ENCODE measurements at regions not wholly inside any gene's neighbourhood (a gene's known extent, or its start where the extent isn't known, plus 50 kb on each side); places are given as distances from the start of the nearest gene placed in this dataset.

DNA sequence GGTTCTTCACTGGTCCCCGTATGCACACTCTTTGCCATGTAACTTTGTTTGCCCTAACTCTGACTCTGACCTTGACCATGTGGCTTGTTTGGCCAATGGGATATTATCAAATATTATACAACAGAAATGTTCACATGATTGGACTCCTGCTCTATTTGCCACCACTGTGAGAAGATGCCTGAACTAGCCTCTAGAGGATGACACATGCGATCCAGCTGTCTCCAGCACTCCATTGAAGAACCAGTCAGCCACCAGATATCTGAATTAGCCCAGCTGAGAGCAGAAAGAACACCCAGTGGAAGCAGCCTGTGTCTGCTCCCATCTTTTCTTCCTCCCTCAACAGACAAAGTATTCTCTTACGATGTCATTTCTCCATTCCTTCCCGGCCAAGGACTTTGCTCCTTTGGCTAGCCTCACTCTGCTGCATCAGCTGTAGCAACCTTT is 412.1 kb downstream of the IRS1 start:
- 85 to 88% methylated on average over 4 of the region's 4 CpGs for WGBS, 2 donors
- Histone ChIP-seq H3K4me3 (no peak overlapping the region), H3K36me3 (no peaks in the 10 kb centered on the region), H3K27me3 (no peaks in the 10 kb centered on the region), H3K4me1 (no peaks in the 10 kb centered on the region), H3K27ac (no peak overlapping the region), H3K9me3 (no peaks in the 10 kb centered on the region)
- TF ChIP-seq, protein P1, sequence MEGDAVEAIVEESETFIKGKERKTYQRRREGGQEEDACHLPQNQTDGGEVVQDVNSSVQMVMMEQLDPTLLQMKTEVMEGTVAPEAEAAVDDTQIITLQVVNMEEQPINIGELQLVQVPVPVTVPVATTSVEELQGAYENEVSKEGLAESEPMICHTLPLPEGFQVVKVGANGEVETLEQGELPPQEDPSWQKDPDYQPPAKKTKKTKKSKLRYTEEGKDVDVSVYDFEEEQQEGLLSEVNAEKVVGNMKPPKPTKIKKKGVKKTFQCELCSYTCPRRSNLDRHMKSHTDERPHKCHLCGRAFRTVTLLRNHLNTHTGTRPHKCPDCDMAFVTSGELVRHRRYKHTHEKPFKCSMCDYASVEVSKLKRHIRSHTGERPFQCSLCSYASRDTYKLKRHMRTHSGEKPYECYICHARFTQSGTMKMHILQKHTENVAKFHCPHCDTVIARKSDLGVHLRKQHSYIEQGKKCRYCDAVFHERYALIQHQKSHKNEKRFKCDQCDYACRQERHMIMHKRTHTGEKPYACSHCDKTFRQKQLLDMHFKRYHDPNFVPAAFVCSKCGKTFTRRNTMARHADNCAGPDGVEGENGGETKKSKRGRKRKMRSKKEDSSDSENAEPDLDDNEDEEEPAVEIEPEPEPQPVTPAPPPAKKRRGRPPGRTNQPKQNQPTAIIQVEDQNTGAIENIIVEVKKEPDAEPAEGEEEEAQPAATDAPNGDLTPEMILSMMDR (IDR thresholded peaks at IDR 0.05): no peak
- intact Hi-C loops (cut with DNase I): no loop called here
- no peak for DNase-seq
- no peak for ATAC-seq

DNA sequence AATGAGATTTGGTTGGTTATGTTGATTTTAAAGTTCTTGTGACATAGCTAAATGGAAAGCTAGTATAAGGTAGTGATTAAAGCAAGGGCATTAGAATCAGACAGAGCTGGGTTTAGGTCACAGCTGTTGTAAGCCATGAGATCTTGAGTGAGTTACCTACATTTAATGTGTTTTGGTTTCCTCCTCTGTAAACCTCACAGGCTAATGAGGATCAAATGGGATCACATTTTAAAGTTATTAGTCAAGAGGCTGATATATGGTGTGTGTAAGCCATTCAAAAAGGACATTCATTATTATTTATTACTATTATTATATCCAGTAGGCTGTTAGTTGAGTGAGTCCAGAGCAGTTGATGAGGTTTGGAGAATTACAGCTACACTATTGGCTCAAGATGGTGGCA is 416.2 kb downstream of the IRS1 start:
- no peaks in the 10 kb centered on the region for H3K36me3 ChIP-seq
- no peak for DNase-seq
- intact Hi-C loops (cut with DNase I): no loop called here
- no peaks in the 10 kb centered on the region for H3K27me3 ChIP-seq
- H3K27ac ChIP-seq: no peak overlapping the region
- peaks cover 0 to 10% (median 0%) of the 10 kb centered on the region in 9 donors for H3K4me1 ChIP-seq
- no peak for ATAC-seq
- H3K4me3 ChIP-seq: no peak overlapping the region
- no peaks in the 10 kb centered on the region for H3K9me3 ChIP-seq
- TF ChIP-seq, protein P1 (IDR thresholded peaks at IDR 0.05): no peak

DNA sequence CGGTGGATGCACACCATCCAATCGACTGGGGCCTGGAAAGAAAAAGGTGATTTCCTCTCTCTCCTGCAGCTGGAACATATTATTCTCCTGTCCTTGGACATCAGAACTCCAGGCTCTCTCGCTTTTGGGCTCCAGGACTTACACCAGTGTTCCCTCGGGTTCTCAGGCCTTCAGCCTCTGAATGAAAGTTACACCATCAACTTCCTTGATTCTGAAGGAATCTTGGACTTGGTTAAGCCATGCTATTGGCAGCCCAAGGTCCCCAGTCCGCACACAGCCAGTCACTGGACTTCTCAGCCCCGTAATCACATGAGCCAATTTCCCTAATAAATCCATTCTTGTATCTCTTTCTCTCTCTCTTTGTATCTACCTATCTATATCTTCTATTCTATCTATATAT is 418.9 kb downstream of the IRS1 start:
- Histone ChIP-seq H3K9me3 (no peaks in the 10 kb centered on the region), H3K27ac (no peak overlapping the region), H3K4me3 (no peak overlapping the region), H3K36me3 (no peaks in the 10 kb centered on the region), H3K27me3 (no peaks in the 10 kb centered on the region), H3K4me1 (peaks cover 0 to 23% (median 0%) of the 10 kb centered on the region in 9 donors)
- ATAC-seq (peak in 7 of 8 donors; percentile 28 to 83 (median 51)), DNase-seq (peak in 1 of 2 donors; percentile 10)
- TF ChIP-seq, protein P1 (IDR thresholded peaks at IDR 0.05): no peak
- 83 to 84% methylated on average over 6 of the region's 6 CpGs for WGBS, 2 donors
- intact Hi-C loops (cut with DNase I): no loop called here

DNA sequence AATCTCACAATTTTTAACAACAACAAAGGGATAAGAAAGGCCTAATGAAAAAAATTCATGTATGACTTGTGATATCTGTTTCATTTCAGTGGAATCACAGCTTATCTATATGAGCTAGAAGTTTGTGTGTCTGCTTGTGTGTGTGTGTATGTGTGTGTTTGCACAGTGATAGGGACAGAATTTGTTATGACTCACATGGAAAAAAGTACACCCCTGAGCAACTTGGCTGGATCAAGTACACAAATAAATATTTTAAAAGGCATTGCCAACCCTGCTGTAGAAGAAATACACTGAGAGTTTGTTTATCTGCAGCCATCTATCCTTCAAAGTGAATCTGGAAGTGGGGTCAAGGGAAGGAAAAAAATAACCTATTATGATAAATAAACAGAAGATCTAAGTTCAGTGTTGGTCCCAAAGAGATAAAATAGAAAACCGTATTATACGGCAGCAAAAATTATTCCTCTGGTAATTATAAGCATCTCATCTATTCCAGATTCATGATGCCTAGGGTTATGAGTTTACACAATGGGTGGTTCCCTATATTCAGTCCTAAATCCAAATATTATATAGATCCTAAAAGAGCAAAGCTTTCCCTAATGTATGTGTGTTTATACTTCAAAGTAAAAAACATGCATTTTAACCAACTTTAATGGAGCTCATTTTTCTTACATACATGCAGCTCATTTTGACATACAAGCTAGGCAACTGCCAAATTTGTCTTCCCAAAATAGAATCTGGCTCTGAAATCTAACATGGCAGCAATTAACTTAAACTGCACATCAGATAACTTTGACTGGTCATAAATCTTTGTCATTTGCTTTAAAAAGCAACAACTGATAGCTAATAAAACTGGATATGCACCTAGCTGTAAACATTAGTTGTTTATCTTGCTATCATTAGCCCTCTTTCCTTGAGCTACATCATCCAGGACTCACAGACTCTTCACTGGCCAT is 420.6 kb downstream of the IRS1 start:
- Histone ChIP-seq H3K36me3 (no peaks in the 10 kb centered on the region), H3K27me3 (no peaks in the 10 kb centered on the region), H3K9me3 (no peaks in the 10 kb centered on the region), H3K4me1 (peaks cover 0 to 23% (median 0%) of the 10 kb centered on the region in 9 donors), H3K27ac (no peak overlapping the region), H3K4me3 (no peak overlapping the region)
- intact Hi-C loops (cut with DNase I): no loop called here
- no peak for ATAC-seq
- 75 to 80% methylated on average over 2 of the region's 2 CpGs for WGBS, 2 donors
- DNase-seq: no peak
- TF ChIP-seq, protein P1 (IDR thresholded peaks at IDR 0.05): no peak
